ENCODE measurements at regions not wholly inside any gene's neighbourhood (a gene's known extent, or its start where the extent isn't known, plus 50 kb on each side); places are given as distances from the start of the nearest gene placed in this dataset.

GRCh38 chr17:71985111-71986039, 135.4 kb upstream of the SOX9 start:
- Histone ChIP-seq H3K9me3 (ENCODE audit: insufficient read depth, low read depth, low read length) (no peaks in the 10 kb centered on the region), H3K4me3 (ENCODE audit: low read depth, low read length) (no peak overlapping the region), H3K27me3 (ENCODE audit: insufficient read depth, low read length) (no peaks in the 10 kb centered on the region), H2BK5ac (ENCODE audit: low read depth, low read length, poor library complexity) (no peak overlapping the region), H4K91ac (ENCODE audit: low read depth, low read length) (no peak overlapping the region), H3K4me2 (ENCODE audit: low read length) (no peak overlapping the region), H3K23ac (ENCODE audit: low read length) (no peak overlapping the region), H3K79me2 (ENCODE audit: control insufficient read depth, insufficient read depth, low read length, poor library complexity) (peaks cover 2% of the 10 kb centered on the region), H2BK120ac (ENCODE audit: insufficient read depth, low read length, poor library complexity) (no peak overlapping the region), H3K14ac (ENCODE audit: low read length) (no peak overlapping the region), H3K36me3 (ENCODE audit: control insufficient read depth in 1 of 2, insufficient read depth in 2 of 2, low read length in 2 of 2) (no peaks in the 10 kb centered on the region), H2AK5ac (ENCODE audit: low read length) (peak overlapping the region; percentile 64), H3K9ac (ENCODE audit: low read length) (no peak overlapping the region), H3K79me1 (ENCODE audit: low read length) (peaks cover 4% of the 10 kb centered on the region), H2AFZ (ENCODE audit: insufficient read depth, low read length, poor library complexity) (no peak overlapping the region), H3K18ac (ENCODE audit: low read length) (peak overlapping the region; percentile 56), H3K4ac (ENCODE audit: low read depth, low read length) (peak overlapping the region; percentile 33), H2BK12ac (ENCODE audit: low read length) (peak overlapping the region; percentile 65), H3K4me1 (ENCODE audit: control insufficient read depth in 1 of 2, insufficient read depth in 2 of 2, low read length in 2 of 2) (peaks cover 0 to 5% of the 10 kb centered on the region in 2 experiments), H3K27ac (ENCODE audit: low read depth, low read length) (no peak overlapping the region), H4K8ac (ENCODE audit: low read depth, low read length) (no peak overlapping the region), H4K12ac (ENCODE audit: low read depth, low read length) (no peak overlapping the region)
- DNase-seq, result no peak
- no CpG with 5 or more reads among the region's 3 CpGs for WGBS (ENCODE audit: extremely low coverage, insufficient coverage, insufficient read length)

- Histone ChIP-seq H3K79me1 (ENCODE audit: low read length) (peaks cover 4% of the 10 kb centered on the region), H2BK12ac (ENCODE audit: low read length) (no peak overlapping the region), H3K23ac (ENCODE audit: low read length) (no peak overlapping the region), H2AFZ (ENCODE audit: insufficient read depth, low read length, poor library complexity) (no peak overlapping the region), H3K4me2 (ENCODE audit: low read length) (no peak overlapping the region), H3K4ac (ENCODE audit: low read depth, low read length) (no peak overlapping the region), H3K18ac (ENCODE audit: low read length) (no peak overlapping the region), H2BK5ac (ENCODE audit: low read depth, low read length, poor library complexity) (no peak overlapping the region), H2AK5ac (ENCODE audit: low read length) (no peak overlapping the region), H3K9me3 (ENCODE audit: insufficient read depth, low read depth, low read length) (no peaks in the 10 kb centered on the region), H4K12ac (ENCODE audit: low read depth, low read length) (no peak overlapping the region), H3K79me2 (ENCODE audit: control insufficient read depth, insufficient read depth, low read length, poor library complexity) (peaks cover 2% of the 10 kb centered on the region), H3K4me3 (ENCODE audit: low read depth, low read length) (no peak overlapping the region), H4K91ac (ENCODE audit: low read depth, low read length) (no peak overlapping the region), H4K8ac (ENCODE audit: low read depth, low read length) (no peak overlapping the region), H3K36me3 (ENCODE audit: control insufficient read depth in 1 of 2, insufficient read depth in 2 of 2, low read length in 2 of 2) (no peaks in the 10 kb centered on the region), H3K27me3 (ENCODE audit: insufficient read depth, low read length) (no peaks in the 10 kb centered on the region), H3K4me1 (ENCODE audit: control insufficient read depth in 1 of 2, insufficient read depth in 2 of 2, low read length in 2 of 2) (peaks cover 0 to 5% of the 10 kb centered on the region in 2 experiments), H3K14ac (ENCODE audit: low read length) (no peak overlapping the region), H3K27ac (ENCODE audit: low read depth, low read length) (no peak overlapping the region), H3K9ac (ENCODE audit: low read length) (no peak overlapping the region), H2BK120ac (ENCODE audit: insufficient read depth, low read length, poor library complexity) (no peak overlapping the region)
- DNase-seq, result no peak
- WGBS (ENCODE audit: extremely low coverage, insufficient coverage, insufficient read length), result no CpG with 5 or more reads among the region's 1 CpG
These were observed 133.9 kb upstream of the SOX9 start for GRCh38 chr17:71986886-71987285.

DNA sequence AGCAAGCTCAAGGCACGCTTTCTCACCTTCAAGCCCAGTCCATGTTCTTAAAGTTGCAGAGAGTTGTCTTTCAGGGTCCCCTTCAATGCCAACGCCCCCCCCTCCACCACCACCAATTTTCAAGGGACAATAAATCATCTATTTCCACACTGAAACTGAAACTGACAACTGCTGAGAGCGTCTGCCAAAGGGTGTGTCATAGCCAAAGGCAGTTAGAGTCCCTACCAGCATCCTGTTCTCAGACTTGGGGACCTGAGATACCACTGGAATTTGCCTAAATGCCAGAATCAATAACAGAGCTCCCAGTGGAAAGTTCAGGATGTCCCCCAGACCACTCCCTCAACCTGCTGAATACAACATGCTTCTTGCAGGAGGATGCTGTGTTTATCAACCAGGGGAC, 133.2 kb upstream of the SOX9 start:
- Histone ChIP-seq H3K4me1 (ENCODE audit: control insufficient read depth in 1 of 2, insufficient read depth in 2 of 2, low read length in 2 of 2) (peaks cover 0 to 5% of the 10 kb centered on the region in 2 experiments), H3K79me1 (ENCODE audit: low read length) (peaks cover 4% of the 10 kb centered on the region), H3K9ac (ENCODE audit: low read length) (no peak overlapping the region), H2BK120ac (ENCODE audit: insufficient read depth, low read length, poor library complexity) (no peak overlapping the region), H3K4me2 (ENCODE audit: low read length) (no peak overlapping the region), H3K9me3 (ENCODE audit: insufficient read depth, low read depth, low read length) (no peaks in the 10 kb centered on the region), H3K4ac (ENCODE audit: low read depth, low read length) (no peak overlapping the region), H3K4me3 (ENCODE audit: low read depth, low read length) (no peak overlapping the region), H3K27me3 (ENCODE audit: insufficient read depth, low read length) (no peaks in the 10 kb centered on the region), H2AK5ac (ENCODE audit: low read length) (no peak overlapping the region), H3K36me3 (ENCODE audit: control insufficient read depth in 1 of 2, insufficient read depth in 2 of 2, low read length in 2 of 2) (no peaks in the 10 kb centered on the region), H3K79me2 (ENCODE audit: control insufficient read depth, insufficient read depth, low read length, poor library complexity) (peaks cover 2% of the 10 kb centered on the region), H2AFZ (ENCODE audit: insufficient read depth, low read length, poor library complexity) (no peak overlapping the region), H2BK12ac (ENCODE audit: low read length) (no peak overlapping the region), H4K8ac (ENCODE audit: low read depth, low read length) (no peak overlapping the region), H3K18ac (ENCODE audit: low read length) (no peak overlapping the region), H3K27ac (ENCODE audit: low read depth, low read length) (no peak overlapping the region), H2BK5ac (ENCODE audit: low read depth, low read length, poor library complexity) (no peak overlapping the region), H3K23ac (ENCODE audit: low read length) (no peak overlapping the region), H3K14ac (ENCODE audit: low read length) (no peak overlapping the region), H4K91ac (ENCODE audit: low read depth, low read length) (no peak overlapping the region), H4K12ac (ENCODE audit: low read depth, low read length) (no peak overlapping the region)
- no CpG with 5 or more reads among the region's 3 CpGs for WGBS (ENCODE audit: extremely low coverage, insufficient coverage, insufficient read length)
- DNase-seq, result no peak

- Histone ChIP-seq H3K23ac (ENCODE audit: low read length) (no peak overlapping the region), H2AK5ac (ENCODE audit: low read length) (no peak overlapping the region), H3K36me3 (ENCODE audit: control insufficient read depth in 1 of 2, insufficient read depth in 2 of 2, low read length in 2 of 2) (no peaks in the 10 kb centered on the region), H3K4me2 (ENCODE audit: low read length) (no peak overlapping the region), H4K91ac (ENCODE audit: low read depth, low read length) (no peak overlapping the region), H3K18ac (ENCODE audit: low read length) (no peak overlapping the region), H3K27ac (ENCODE audit: low read depth, low read length) (no peak overlapping the region), H2BK5ac (ENCODE audit: low read depth, low read length, poor library complexity) (no peak overlapping the region), H2BK12ac (ENCODE audit: low read length) (no peak overlapping the region), H3K14ac (ENCODE audit: low read length) (no peak overlapping the region), H3K4ac (ENCODE audit: low read depth, low read length) (no peak overlapping the region), H3K4me1 (ENCODE audit: control insufficient read depth in 1 of 2, insufficient read depth in 2 of 2, low read length in 2 of 2) (peaks cover 0 to 5% of the 10 kb centered on the region in 2 experiments), H3K79me1 (ENCODE audit: low read length) (peaks cover 4% of the 10 kb centered on the region), H4K8ac (ENCODE audit: low read depth, low read length) (no peak overlapping the region), H2AFZ (ENCODE audit: insufficient read depth, low read length, poor library complexity) (no peak overlapping the region), H2BK120ac (ENCODE audit: insufficient read depth, low read length, poor library complexity) (no peak overlapping the region), H4K12ac (ENCODE audit: low read depth, low read length) (no peak overlapping the region), H3K9me3 (ENCODE audit: insufficient read depth, low read depth, low read length) (peaks cover 3% of the 10 kb centered on the region), H3K27me3 (ENCODE audit: insufficient read depth, low read length) (no peaks in the 10 kb centered on the region), H3K79me2 (ENCODE audit: control insufficient read depth, insufficient read depth, low read length, poor library complexity) (peaks cover 2% of the 10 kb centered on the region), H3K9ac (ENCODE audit: low read length) (no peak overlapping the region), H3K4me3 (ENCODE audit: low read depth, low read length) (no peak overlapping the region)
- no peak for DNase-seq
- WGBS (ENCODE audit: extremely low coverage, insufficient coverage, insufficient read length), result no CpG with 5 or more reads among the region's 2 CpGs
These were observed 131.7 kb upstream of the SOX9 start for GRCh38 chr17:71989117-71989516.
